HepG2 (cell line): ENCODE measurements at regions not wholly inside any gene's neighbourhood (a gene's known extent, or its start where the extent isn't known, plus 50 kb on each side); places are given as distances from the start of the nearest gene placed in this dataset.

ENCODE experiments used
- ATAC-seq: fragments of 200-7000 bp; cut with Tn5 transposase; 3 replicates; pipeline ENCODE4 v1.9.1; 2020; ENCODE audit warnings: mild to moderate bottlenecking, moderate library complexity
- BruUV-seq: library from RNA; stranded (reverse); fragments of 400-500 nt; replicated peaks from 2 replicates; lab custom pipeline; 2021; lab: Mats Ljungman, UMichigan
- CTCF ChIA-PET: fragments of 300-600 bp; formaldehyde crosslinking; extraction: SDS; loops from one replicate; lab custom pipeline; 2021; ENCODE audit warnings: low total read pairs, inconsistent platforms, low intra/inter-chr PET ratio; lab: Yijun Ruan, JAX
- POLR2A ChIA-PET: fragments of 350-600 bp; sonication (Branson Sonifier 250); formaldehyde crosslinking; loops from one replicate; lab custom pipeline; 2020; ENCODE audit warnings: antibody characterized with exemption, inconsistent platforms; lab: Yijun Ruan, JAX
- DNase-seq: peaks from one replicate; pipeline ENCODE4 v3.0.0-alpha.2; 2015; ENCODE audit warnings: low spot score
- FAIRE-seq: peaks from 3 replicates; lab custom pipeline; 2011; peaks lifted over from hg19 to GRCh38; lab: Jason Lieb, UNC
- H2AFZ ChIP-seq: one replicate; pipeline ENCODE4 v1.6.1; 2011; ENCODE audit warnings: low read length, inconsistent platforms
- H3K27ac ChIP-seq: fragments of 300-600 bp; 3 replicates; pipeline ENCODE4 v1.8.0; 2011; ENCODE audit warnings: mixed run types, mild to moderate bottlenecking, mixed read lengths, low read length, inconsistent platforms; ENCODE audit not compliant: insufficient read depth; ENCODE audit errors: extremely low read length
- H3K27me3 ChIP-seq, 2 experiments: fragments of 200-600 bp in 1 of 2; 2 replicates in 1 of 2; 3 replicates in 1 of 2; pipeline versions ENCODE4 v1.6.0 to v1.8.0; 2011; ENCODE audit warnings: low read length in 2 of 2, mild to moderate bottlenecking in 2 of 2, moderate library complexity in 2 of 2, inconsistent platforms in 1 of 2; ENCODE audit not compliant: insufficient read depth in 2 of 2, control insufficient read depth in 1 of 2
- H3K36me3 ChIP-seq, 2 experiments: fragments of 200-600 bp in 1 of 2; replicated peaks in 1 of 2; 2 replicates in 1 of 2; 3 replicates in 1 of 2; pipeline versions ENCODE4 v1.5.1 to v1.8.0; 2011; ENCODE audit warnings: low read length in 2 of 2, inconsistent platforms in 1 of 2; ENCODE audit not compliant: insufficient read depth in 2 of 2, control insufficient read depth in 1 of 2
- H3K4me1 ChIP-seq: 2 replicates; pipeline ENCODE4 v1.5.1; 2012; ENCODE audit warnings: low read length, inconsistent platforms; ENCODE audit not compliant: insufficient read depth
- H3K4me2 ChIP-seq: 2 replicates; pipeline ENCODE4 v1.6.0; 2011; ENCODE audit warnings: low read depth, low read length, inconsistent platforms
- H3K4me3 ChIP-seq, 3 experiments: fragments of 200-600 bp in 1 of 3; sonication (generic), shearing (Covaris generic) in 1 of 3; replicated peaks in 1 of 3; 2 replicates each; pipeline ENCODE4 v1.5.1; 2011 to 2016; ENCODE audit warnings: low read length in 3 of 3, inconsistent platforms in 2 of 3, low read depth in 2 of 3, mild to moderate bottlenecking in 2 of 3, control low read depth in 1 of 3, mixed read lengths in 1 of 3; ENCODE audit not compliant: insufficient read depth in 1 of 3
- H3K79me2 ChIP-seq: one replicate; pipeline ENCODE4 v1.6.1; 2011; ENCODE audit warnings: low read length, inconsistent platforms; ENCODE audit not compliant: insufficient read depth
- H3K9ac ChIP-seq: 2 replicates; pipeline ENCODE4 v1.6.0; 2011; ENCODE audit warnings: mild to moderate bottlenecking, low read depth, low read length, inconsistent platforms; ENCODE audit not compliant: insufficient read depth
- H3K9me3 ChIP-seq: 2 replicates; pipeline ENCODE4 v1.5.1; 2012; ENCODE audit warnings: mild to moderate bottlenecking, low read length
- H4K20me1 ChIP-seq: 2 replicates; pipeline ENCODE4 v1.6.0; 2011; ENCODE audit warnings: inconsistent platforms, mild to moderate bottlenecking, low read length, moderate library complexity; ENCODE audit not compliant: insufficient read depth
- CENPT ChIP-seq: sonication (generic); formaldehyde crosslinking; IDR thresholded peaks from 2 replicates; pipeline ENCODE4 v1.8.0; 2022; ENCODE audit warnings: low read depth, mild to moderate bottlenecking, moderate library complexity, missing genetic modification reagents
- JUNB ChIP-seq: sonication (generic); formaldehyde crosslinking; IDR thresholded peaks from 2 replicates; pipeline ENCODE4 v1.8.0; 2022; ENCODE audit warnings: missing genetic modification reagents, mild to moderate bottlenecking, borderline replicate concordance
- PHB2 ChIP-seq: fragments of 450-650 bp; IDR thresholded peaks from 2 replicates; pipeline ENCODE4 v1.6.1; 2018; ENCODE audit not compliant: partially characterized antibody
- POLR2AphosphoS2 ChIP-seq: IDR thresholded peaks from 2 replicates; pipeline ENCODE4 v1.6.1; 2011; ENCODE audit warnings: low read depth, low read length, improper control_type of control experiment
- SP2 ChIP-seq: sonication (generic); formaldehyde crosslinking; IDR thresholded peaks from 2 replicates; pipeline ENCODE4 v1.5.1; 2020; ENCODE audit warnings: mild to moderate bottlenecking, missing genetic modification reagents
- SRY ChIP-seq: sonication (generic); formaldehyde crosslinking; IDR thresholded peaks from 2 replicates; pipeline ENCODE4 v1.8.0; 2022; ENCODE audit warnings: mild to moderate bottlenecking, missing genetic modification reagents
- ZBTB21 ChIP-seq: sonication (generic); formaldehyde crosslinking; IDR thresholded peaks from 2 replicates; pipeline ENCODE4 v1.4.0; 2020; ENCODE audit warnings: missing genetic modification reagents
- ZNF3 ChIP-seq: IDR thresholded peaks from 2 replicates; pipeline ENCODE4 v1.7.0; 2017; ENCODE audit warnings: inconsistent platforms
- ZNF44 ChIP-seq: sonication (generic); formaldehyde crosslinking; IDR thresholded peaks from 2 replicates; pipeline ENCODE4 v1.5.1; 2020; ENCODE audit warnings: mild to moderate bottlenecking, missing genetic modification reagents
- ZNF704 ChIP-seq: sonication (generic); formaldehyde crosslinking; IDR thresholded peaks from 2 replicates; pipeline ENCODE4 v1.8.1; 2023; ENCODE audit warnings: mild to moderate bottlenecking, inconsistent platforms, moderate library complexity, missing genetic modification reagents, borderline replicate concordance
- ZNF775 ChIP-seq: sonication (generic); formaldehyde crosslinking; IDR thresholded peaks from 2 replicates; pipeline ENCODE4 v1.4.0; 2020; ENCODE audit warnings: missing genetic modification reagents, mild to moderate bottlenecking, moderate library complexity, borderline replicate concordance
- ZNF816 ChIP-seq: sonication (generic); formaldehyde crosslinking; IDR thresholded peaks from 2 replicates; pipeline ENCODE4 v1.8.0; 2022; ENCODE audit warnings: missing genetic modification reagents, mild to moderate bottlenecking, borderline replicate concordance
- WGBS: methylation state at CpG from one replicate; pipeline ENCODE4 v1.1.6; 2017; ENCODE audit warnings: low lambda C conversion rate; 5-methylcytosine and 5-hydroxymethylcytosine counted together
- in situ Hi-C: cut with HindIII; loops from 2 replicates; pipeline ENCODE4 v1.10.0; 2017; ENCODE audit warnings: low pct_unique_long_range_greater_than_20kb; ENCODE audit not compliant: extremely low pct_ligation_motif_present
- intact Hi-C: fragments of 100-400 bp; cut with micrococcal nuclease; formaldehyde crosslinking; loops from one replicate; pipeline ENCODE4 v1.10.0; 2022; ENCODE audit not compliant: unreplicated experiment
- TF ChIP-seq, protein P1 (sequence below): sonication (generic); formaldehyde crosslinking; IDR thresholded peaks from 2 replicates; pipeline ENCODE4 v1.8.0; 2022; ENCODE audit warnings: mild to moderate bottlenecking, missing genetic modification reagents, moderate library complexity
- TF ChIP-seq, protein P2 (sequence below): sonication (generic); formaldehyde crosslinking; IDR thresholded peaks from 2 replicates; pipeline ENCODE4 v1.4.0; 2020; ENCODE audit warnings: missing genetic modification reagents

- TF ChIP-seq, protein P1, sequence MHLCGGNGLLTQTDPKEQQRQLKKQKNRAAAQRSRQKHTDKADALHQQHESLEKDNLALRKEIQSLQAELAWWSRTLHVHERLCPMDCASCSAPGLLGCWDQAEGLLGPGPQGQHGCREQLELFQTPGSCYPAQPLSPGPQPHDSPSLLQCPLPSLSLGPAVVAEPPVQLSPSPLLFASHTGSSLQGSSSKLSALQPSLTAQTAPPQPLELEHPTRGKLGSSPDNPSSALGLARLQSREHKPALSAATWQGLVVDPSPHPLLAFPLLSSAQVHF (CRISPR knock-in tag) = no peak
- TF ChIP-seq ZNF775 (CRISPR knock-in tag) = no peak
- no peak for TF ChIP-seq ZNF816 (CRISPR knock-in tag)
- TF ChIP-seq SRY (CRISPR knock-in tag) = no peak
- TF ChIP-seq, protein P2, sequence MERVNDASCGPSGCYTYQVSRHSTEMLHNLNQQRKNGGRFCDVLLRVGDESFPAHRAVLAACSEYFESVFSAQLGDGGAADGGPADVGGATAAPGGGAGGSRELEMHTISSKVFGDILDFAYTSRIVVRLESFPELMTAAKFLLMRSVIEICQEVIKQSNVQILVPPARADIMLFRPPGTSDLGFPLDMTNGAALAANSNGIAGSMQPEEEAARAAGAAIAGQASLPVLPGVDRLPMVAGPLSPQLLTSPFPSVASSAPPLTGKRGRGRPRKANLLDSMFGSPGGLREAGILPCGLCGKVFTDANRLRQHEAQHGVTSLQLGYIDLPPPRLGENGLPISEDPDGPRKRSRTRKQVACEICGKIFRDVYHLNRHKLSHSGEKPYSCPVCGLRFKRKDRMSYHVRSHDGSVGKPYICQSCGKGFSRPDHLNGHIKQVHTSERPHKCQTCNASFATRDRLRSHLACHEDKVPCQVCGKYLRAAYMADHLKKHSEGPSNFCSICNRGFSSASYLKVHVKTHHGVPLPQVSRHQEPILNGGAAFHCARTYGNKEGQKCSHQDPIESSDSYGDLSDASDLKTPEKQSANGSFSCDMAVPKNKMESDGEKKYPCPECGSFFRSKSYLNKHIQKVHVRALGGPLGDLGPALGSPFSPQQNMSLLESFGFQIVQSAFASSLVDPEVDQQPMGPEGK (CRISPR knock-in tag) = no peak
- TF ChIP-seq SP2 (CRISPR knock-in tag) = no peak
- TF ChIP-seq ZBTB21 (CRISPR knock-in tag) = no peak
- no peak for TF ChIP-seq PHB2
- no peak for TF ChIP-seq POLR2AphosphoS2
- TF ChIP-seq ZNF3 (CRISPR knock-in tag) = no peak
Observed at GRCh38 chr2:196309691-196310090, 138.3 kb upstream of the STK17B start (continued).

- no peak for FAIRE-seq
- in situ Hi-C loops = no loop called here
- H3K27me3 ChIP-seq = peaks cover 0 to 10% of the 10 kb centered on the region in 2 experiments; a peak in 2 of 5 replicates
- ChIA-PET POLR2A (no interaction called here), CTCF (no interaction called here)
- intact Hi-C loops = no loop called here
- no peaks in the 10 kb centered on the region for H3K9me3 ChIP-seq
- H3K4me3 ChIP-seq = no peak overlapping the region
- no peak overlapping the region for H3K4me2 ChIP-seq
- no peaks in the 10 kb centered on the region for H3K79me2 ChIP-seq
- no peak overlapping the region for H3K9ac ChIP-seq
- H4K20me1 ChIP-seq = no peaks in the 10 kb centered on the region
- H3K36me3 ChIP-seq = no peaks in the 10 kb centered on the region
- H2AFZ ChIP-seq = no peak overlapping the region
- ATAC-seq = no peak
- no TSS peak for BruUV-seq
- H3K27ac ChIP-seq = no peak overlapping the region
- no peak for DNase-seq
- no peaks in the 10 kb centered on the region for H3K4me1 ChIP-seq
- 6% methylated on average over 1 of the region's 1 CpG for WGBS
- TF ChIP-seq ZNF44 (CRISPR knock-in tag) (no peak), CENPT (CRISPR knock-in tag) (no peak), JUNB (CRISPR knock-in tag) (no peak), ZNF704 (CRISPR knock-in tag) (no peak)
Observed at GRCh38 chr2:196314157-196314556, 142.8 kb upstream of the STK17B start.
